ENCODE measurements at regions not wholly inside any gene's neighbourhood (a gene's known extent, or its start where the extent isn't known, plus 50 kb on each side); places are given as distances from the start of the nearest gene placed in this dataset.

DNA sequence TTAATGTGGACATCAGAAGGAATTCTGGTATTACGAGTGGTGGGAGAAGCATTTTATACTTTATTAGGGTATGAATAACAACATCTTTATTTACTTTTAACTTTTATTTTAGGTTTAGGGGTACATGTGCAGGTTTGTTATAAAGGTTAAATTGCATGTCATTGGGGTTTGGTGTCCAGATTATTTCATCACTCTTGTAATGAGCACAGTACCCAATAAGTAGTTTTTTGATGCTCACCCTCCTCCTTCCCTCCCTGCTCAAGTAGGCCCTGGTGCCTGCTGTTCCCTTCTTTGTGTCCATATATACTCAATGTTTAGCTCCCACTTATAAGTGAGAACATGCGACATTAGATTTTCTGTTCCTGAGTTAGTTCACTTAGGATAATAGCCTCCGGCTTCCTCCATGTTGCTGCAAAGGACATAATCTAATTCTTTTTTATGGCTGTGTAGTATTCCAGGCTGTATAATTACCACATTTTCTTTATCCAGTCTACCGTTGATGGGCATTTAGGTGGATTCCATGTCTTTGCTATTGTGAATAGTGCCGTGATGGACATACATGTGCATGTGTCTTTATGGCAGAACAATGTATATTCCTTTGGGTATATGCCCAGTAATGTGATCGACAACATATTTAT lies 456.2 kb downstream of the XYLT1 start:
- Histone ChIP-seq H3K4me2 (ENCODE audit: insufficient read depth, low read length) (no peak overlapping the region), H3K27ac (ENCODE audit: low read length) (no peak overlapping the region), H3K79me2 (ENCODE audit: insufficient read depth, low read length) (no peaks in the 10 kb centered on the region), H3K9me3 (ENCODE audit: insufficient read depth, low read length, severe bottlenecking) (no peaks in the 10 kb centered on the region), H3K4me1 (ENCODE audit: insufficient read depth, low read length) (no peaks in the 10 kb centered on the region), H2AFZ (ENCODE audit: low read depth, low read length) (no peak overlapping the region), H3K36me3 (ENCODE audit: insufficient read depth, low read length) (no peaks in the 10 kb centered on the region), H3K4me3 (ENCODE audit: low read depth in 1 of 2, low read length in 2 of 2) (no peak overlapping the region), H3K9ac (ENCODE audit: low read depth, low read length) (no peak overlapping the region), H4K20me1 (ENCODE audit: insufficient read depth, low read length) (no peaks in the 10 kb centered on the region), H3K27me3 (ENCODE audit: insufficient read depth, low read length, poor library complexity) (no peaks in the 10 kb centered on the region)
- no peak for TF ChIP-seq EZH2 (IDR thresholded peaks at IDR 0.05; ENCODE audit: borderline replicate concordance, low read depth, low read length, severe bottlenecking)
- TF ChIP-seq, protein P1, sequence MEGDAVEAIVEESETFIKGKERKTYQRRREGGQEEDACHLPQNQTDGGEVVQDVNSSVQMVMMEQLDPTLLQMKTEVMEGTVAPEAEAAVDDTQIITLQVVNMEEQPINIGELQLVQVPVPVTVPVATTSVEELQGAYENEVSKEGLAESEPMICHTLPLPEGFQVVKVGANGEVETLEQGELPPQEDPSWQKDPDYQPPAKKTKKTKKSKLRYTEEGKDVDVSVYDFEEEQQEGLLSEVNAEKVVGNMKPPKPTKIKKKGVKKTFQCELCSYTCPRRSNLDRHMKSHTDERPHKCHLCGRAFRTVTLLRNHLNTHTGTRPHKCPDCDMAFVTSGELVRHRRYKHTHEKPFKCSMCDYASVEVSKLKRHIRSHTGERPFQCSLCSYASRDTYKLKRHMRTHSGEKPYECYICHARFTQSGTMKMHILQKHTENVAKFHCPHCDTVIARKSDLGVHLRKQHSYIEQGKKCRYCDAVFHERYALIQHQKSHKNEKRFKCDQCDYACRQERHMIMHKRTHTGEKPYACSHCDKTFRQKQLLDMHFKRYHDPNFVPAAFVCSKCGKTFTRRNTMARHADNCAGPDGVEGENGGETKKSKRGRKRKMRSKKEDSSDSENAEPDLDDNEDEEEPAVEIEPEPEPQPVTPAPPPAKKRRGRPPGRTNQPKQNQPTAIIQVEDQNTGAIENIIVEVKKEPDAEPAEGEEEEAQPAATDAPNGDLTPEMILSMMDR (IDR thresholded peaks at IDR 0.05; ENCODE audit: borderline replicate concordance, extremely low read depth, low read length, poor library complexity, severe bottlenecking), result no peak
- no peak for ATAC-seq (ENCODE audit: insufficient read depth, low read depth)
- no peak for DNase-seq

DNA sequence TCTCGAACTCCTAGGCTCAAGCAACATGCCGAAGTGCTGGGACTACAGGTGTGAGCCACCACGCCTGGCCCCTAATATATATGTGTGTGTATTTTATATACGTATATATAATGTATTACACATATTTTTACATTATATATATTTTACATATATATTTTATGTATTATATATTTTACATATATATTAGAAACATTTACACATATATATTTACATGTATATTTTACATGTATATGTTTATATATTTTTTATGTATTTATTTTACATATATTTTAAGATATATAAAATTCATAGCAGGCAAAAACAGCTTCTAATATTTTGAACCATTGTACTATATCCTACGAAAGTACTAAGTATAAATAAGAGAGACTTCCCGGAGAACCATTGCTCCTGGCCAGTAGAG lies 455.1 kb downstream of the XYLT1 start:
- Histone ChIP-seq H3K4me1 (ENCODE audit: insufficient read depth, low read length) (no peaks in the 10 kb centered on the region), H2AFZ (ENCODE audit: low read depth, low read length) (no peak overlapping the region), H3K27ac (ENCODE audit: low read length) (no peak overlapping the region), H3K79me2 (ENCODE audit: insufficient read depth, low read length) (no peaks in the 10 kb centered on the region), H3K9me3 (ENCODE audit: insufficient read depth, low read length, severe bottlenecking) (no peaks in the 10 kb centered on the region), H3K4me2 (ENCODE audit: insufficient read depth, low read length) (no peak overlapping the region), H3K36me3 (ENCODE audit: insufficient read depth, low read length) (no peaks in the 10 kb centered on the region), H4K20me1 (ENCODE audit: insufficient read depth, low read length) (no peaks in the 10 kb centered on the region), H3K9ac (ENCODE audit: low read depth, low read length) (no peak overlapping the region), H3K27me3 (ENCODE audit: insufficient read depth, low read length, poor library complexity) (no peaks in the 10 kb centered on the region), H3K4me3 (ENCODE audit: low read depth in 1 of 2, low read length in 2 of 2) (no peak overlapping the region)
- no peak for ATAC-seq (ENCODE audit: insufficient read depth, low read depth)
- TF ChIP-seq, protein P1 (IDR thresholded peaks at IDR 0.05; ENCODE audit: borderline replicate concordance, extremely low read depth, low read length, poor library complexity, severe bottlenecking), result no peak
- no peak for TF ChIP-seq EZH2 (IDR thresholded peaks at IDR 0.05; ENCODE audit: borderline replicate concordance, low read depth, low read length, severe bottlenecking)
- no peak for DNase-seq

DNA sequence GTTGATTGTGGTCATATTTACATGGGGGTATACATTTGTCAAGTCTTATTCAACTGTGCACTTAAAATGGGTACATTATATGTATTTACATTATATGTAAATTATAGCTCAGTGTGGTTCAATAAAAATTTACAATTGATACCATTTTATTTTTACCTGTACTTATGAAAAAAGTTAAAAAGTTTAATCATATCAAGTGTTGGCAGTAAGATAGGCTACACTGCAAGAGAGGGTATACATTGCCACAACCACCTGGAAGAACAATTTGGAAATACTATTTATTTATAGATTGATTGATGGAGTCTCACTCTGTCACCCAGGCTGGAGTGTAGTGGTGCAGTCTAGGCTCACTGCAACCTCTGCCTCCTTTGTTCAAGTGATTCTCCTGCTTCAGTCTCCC lies 453.3 kb downstream of the XYLT1 start:
- no peaks in the 10 kb centered on the region for H3K36me3 ChIP-seq (ENCODE audit: insufficient read depth, low read length)
- H3K4me3 ChIP-seq (ENCODE audit: low read depth in 1 of 2, low read length in 2 of 2), result no peak overlapping the region
- H3K27ac ChIP-seq (ENCODE audit: low read length), result no peak overlapping the region
- DNase-seq (no peak), ATAC-seq (ENCODE audit: insufficient read depth, low read depth) (no peak)
- TF ChIP-seq, protein P1 (IDR thresholded peaks at IDR 0.05; ENCODE audit: borderline replicate concordance, extremely low read depth, low read length, poor library complexity, severe bottlenecking), result no peak
- no peak for TF ChIP-seq EZH2 (IDR thresholded peaks at IDR 0.05; ENCODE audit: borderline replicate concordance, low read depth, low read length, severe bottlenecking)
- H3K4me1 ChIP-seq (ENCODE audit: insufficient read depth, low read length), result no peaks in the 10 kb centered on the region
- no peak overlapping the region for H2AFZ ChIP-seq (ENCODE audit: low read depth, low read length)
- H3K9me3 ChIP-seq (ENCODE audit: insufficient read depth, low read length, severe bottlenecking), result no peaks in the 10 kb centered on the region
- no peak overlapping the region for H3K4me2 ChIP-seq (ENCODE audit: insufficient read depth, low read length)
- no peaks in the 10 kb centered on the region for H3K79me2 ChIP-seq (ENCODE audit: insufficient read depth, low read length)
- H4K20me1 ChIP-seq (ENCODE audit: insufficient read depth, low read length), result no peaks in the 10 kb centered on the region
- H3K9ac ChIP-seq (ENCODE audit: low read depth, low read length), result no peak overlapping the region
- no peaks in the 10 kb centered on the region for H3K27me3 ChIP-seq (ENCODE audit: insufficient read depth, low read length, poor library complexity)

DNA sequence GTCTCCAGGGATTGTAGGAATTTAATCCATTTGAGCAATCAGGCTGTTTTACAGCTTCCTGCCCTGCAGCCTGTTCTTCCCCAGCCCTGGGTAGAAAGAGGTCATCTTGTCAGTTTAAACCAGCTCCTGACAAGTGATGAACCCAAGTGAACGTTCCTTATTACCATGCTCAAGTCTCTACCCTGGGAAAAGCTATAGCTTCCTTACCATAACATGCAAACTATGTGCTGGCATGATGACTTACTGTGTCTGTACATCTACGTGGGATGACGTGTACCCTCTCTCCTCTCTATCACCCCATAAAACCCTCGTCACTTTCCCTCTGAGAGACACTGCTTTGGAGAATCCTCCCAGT lies 452.2 kb downstream of the XYLT1 start:
- no peaks in the 10 kb centered on the region for H3K36me3 ChIP-seq (ENCODE audit: insufficient read depth, low read length)
- H3K9me3 ChIP-seq (ENCODE audit: insufficient read depth, low read length, severe bottlenecking), result no peaks in the 10 kb centered on the region
- no peak overlapping the region for H3K9ac ChIP-seq (ENCODE audit: low read depth, low read length)
- H3K27me3 ChIP-seq (ENCODE audit: insufficient read depth, low read length, poor library complexity), result no peaks in the 10 kb centered on the region
- no peak overlapping the region for H2AFZ ChIP-seq (ENCODE audit: low read depth, low read length)
- H3K4me1 ChIP-seq (ENCODE audit: insufficient read depth, low read length), result no peaks in the 10 kb centered on the region
- H3K27ac ChIP-seq (ENCODE audit: low read length), result no peak overlapping the region
- ATAC-seq (ENCODE audit: insufficient read depth, low read depth) (no peak), DNase-seq (no peak)
- H3K4me3 ChIP-seq (ENCODE audit: low read depth in 1 of 2, low read length in 2 of 2), result no peak overlapping the region
- no peak for TF ChIP-seq EZH2 (IDR thresholded peaks at IDR 0.05; ENCODE audit: borderline replicate concordance, low read depth, low read length, severe bottlenecking)
- TF ChIP-seq, protein P1 (IDR thresholded peaks at IDR 0.05; ENCODE audit: borderline replicate concordance, extremely low read depth, low read length, poor library complexity, severe bottlenecking), result no peak
- no peaks in the 10 kb centered on the region for H3K79me2 ChIP-seq (ENCODE audit: insufficient read depth, low read length)
- H4K20me1 ChIP-seq (ENCODE audit: insufficient read depth, low read length), result no peaks in the 10 kb centered on the region
- no peak overlapping the region for H3K4me2 ChIP-seq (ENCODE audit: insufficient read depth, low read length)

Data from DND-41 (cell line).